Right lobe of liver (tissue), 4 donors: ENCODE measurements at regions not wholly inside any gene's neighbourhood (a gene's known extent, or its start where the extent isn't known, plus 50 kb on each side); places are given as distances from the start of the nearest gene placed in this dataset.

Experiments used
- POLR2A ChIP-seq: fragments of 450-650 bp; IDR thresholded peaks from one replicate; pipeline ENCODE4 v1.6.1; 2017; ENCODE audit warnings: antibody characterized with exemption, mild to moderate bottlenecking
- TF ChIP-seq, protein P1 (sequence below), 4 donors: fragments of 200-600 bp in 3 of 4; fragments of 450-650 bp in 1 of 4; IDR thresholded peaks; one replicate each; pipeline versions ENCODE4 v1.5.1 to v1.8.0; 2016 to 2022; ENCODE audit warnings: antibody characterized with exemption in 4 of 4, mild to moderate bottlenecking in 2 of 4
- donor health status: DM: no; HTN: no; CAD: no.
- donor health status: DM: no; HTN: no; CAD: no.
- donor health status: DM: no; HTN: yes; CAD: no.

GRCh38 chr4:188619456-188620149, 480.4 kb downstream of the TRIML1 start:
- TF ChIP-seq, protein P1, sequence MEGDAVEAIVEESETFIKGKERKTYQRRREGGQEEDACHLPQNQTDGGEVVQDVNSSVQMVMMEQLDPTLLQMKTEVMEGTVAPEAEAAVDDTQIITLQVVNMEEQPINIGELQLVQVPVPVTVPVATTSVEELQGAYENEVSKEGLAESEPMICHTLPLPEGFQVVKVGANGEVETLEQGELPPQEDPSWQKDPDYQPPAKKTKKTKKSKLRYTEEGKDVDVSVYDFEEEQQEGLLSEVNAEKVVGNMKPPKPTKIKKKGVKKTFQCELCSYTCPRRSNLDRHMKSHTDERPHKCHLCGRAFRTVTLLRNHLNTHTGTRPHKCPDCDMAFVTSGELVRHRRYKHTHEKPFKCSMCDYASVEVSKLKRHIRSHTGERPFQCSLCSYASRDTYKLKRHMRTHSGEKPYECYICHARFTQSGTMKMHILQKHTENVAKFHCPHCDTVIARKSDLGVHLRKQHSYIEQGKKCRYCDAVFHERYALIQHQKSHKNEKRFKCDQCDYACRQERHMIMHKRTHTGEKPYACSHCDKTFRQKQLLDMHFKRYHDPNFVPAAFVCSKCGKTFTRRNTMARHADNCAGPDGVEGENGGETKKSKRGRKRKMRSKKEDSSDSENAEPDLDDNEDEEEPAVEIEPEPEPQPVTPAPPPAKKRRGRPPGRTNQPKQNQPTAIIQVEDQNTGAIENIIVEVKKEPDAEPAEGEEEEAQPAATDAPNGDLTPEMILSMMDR (IDR thresholded peaks at IDR 0.05): no peak
- no peak for TF ChIP-seq POLR2A
